Skeletal muscle satellite cell (primary cell): ENCODE measurements at regions not wholly inside any gene's neighbourhood (a gene's known extent, or its start where the extent isn't known, plus 50 kb on each side); places are given as distances from the start of the nearest gene placed in this dataset.

Source experiments
- H3K27me3 ChIP-seq: 2 replicates; pipeline ENCODE4 v1.7.0; 2013; ENCODE audit warnings: low read length; ENCODE audit not compliant: control insufficient read depth, insufficient read depth
- H3K36me3 ChIP-seq: 2 replicates; pipeline ENCODE4 v1.7.0; 2013; ENCODE audit warnings: mild to moderate bottlenecking, control low read depth, low read length; ENCODE audit not compliant: insufficient read depth
- H3K4me1 ChIP-seq: 2 replicates; pipeline ENCODE4 v1.7.0; 2013; ENCODE audit warnings: low read length; ENCODE audit not compliant: control insufficient read depth, insufficient read depth
- H3K4me2 ChIP-seq: 2 replicates; pipeline ENCODE4 v1.7.0; 2013; ENCODE audit warnings: mild to moderate bottlenecking, low read length
- H3K4me3 ChIP-seq: 2 replicates; pipeline ENCODE4 v1.7.0; 2013; ENCODE audit warnings: low read length
- H3K9ac ChIP-seq: 2 replicates; pipeline ENCODE4 v1.7.0; 2013; ENCODE audit warnings: mild to moderate bottlenecking, low read depth, low read length, moderate library complexity
- H3K9me3 ChIP-seq: replicated peaks from 2 replicates; pipeline ENCODE4 v1.7.0; 2013; ENCODE audit warnings: mild to moderate bottlenecking, control low read depth, low read length

DNA sequence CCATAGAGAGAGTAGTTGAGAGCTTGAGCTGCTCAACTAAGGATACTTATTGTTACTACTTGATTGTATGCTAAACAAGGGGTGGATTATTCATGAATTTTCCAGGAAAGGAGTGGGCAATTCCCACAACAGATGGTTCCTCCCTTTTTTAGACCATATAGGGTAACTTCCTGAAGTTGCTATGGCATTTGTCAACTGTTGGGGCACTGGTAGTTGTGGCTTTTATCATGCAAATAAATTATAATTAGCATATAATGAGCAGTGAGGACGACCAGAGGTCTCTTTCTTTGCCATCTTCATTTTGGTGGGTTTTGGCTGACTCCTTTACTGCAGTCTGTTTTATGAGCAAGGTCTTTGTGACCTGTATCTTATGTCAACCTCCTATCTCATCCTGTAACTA is 1403.5 kb upstream of the PABPC4L start:
- Histone ChIP-seq H3K4me1 (no peaks in the 10 kb centered on the region), H3K27me3 (no peaks in the 10 kb centered on the region)

DNA sequence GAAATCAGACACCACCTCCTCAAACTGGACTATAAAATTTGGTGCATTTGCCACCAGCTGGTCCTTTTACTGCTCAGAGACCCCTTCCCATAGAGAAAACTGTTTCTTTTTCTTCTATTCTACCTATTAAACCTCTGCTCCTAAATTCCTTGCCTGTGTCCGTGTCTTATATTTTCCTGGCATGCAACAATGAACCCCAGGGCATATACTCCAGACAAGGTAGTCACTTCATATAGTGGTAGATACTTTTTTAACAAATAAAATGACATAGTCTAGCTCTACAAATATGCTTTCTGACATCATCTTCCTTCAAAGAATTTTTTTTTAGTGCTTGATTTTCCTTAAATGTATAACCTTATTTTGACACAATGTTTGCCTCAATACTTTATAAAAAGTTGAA is 1402.9 kb upstream of the PABPC4L start:
- Histone ChIP-seq H3K4me3 (no peak overlapping the region), H3K36me3 (no peaks in the 10 kb centered on the region), H3K27me3 (no peaks in the 10 kb centered on the region), H3K4me1 (no peaks in the 10 kb centered on the region), H3K4me2 (no peak overlapping the region), H3K9me3 (no peaks in the 10 kb centered on the region), H3K9ac (no peak overlapping the region)

More for the DNA sequence above, 1403.5 kb upstream of the PABPC4L start:
- Histone ChIP-seq H3K4me2 (no peak overlapping the region), H3K9ac (no peak overlapping the region), H3K9me3 (no peaks in the 10 kb centered on the region), H3K36me3 (no peaks in the 10 kb centered on the region), H3K4me3 (no peak overlapping the region)

DNA sequence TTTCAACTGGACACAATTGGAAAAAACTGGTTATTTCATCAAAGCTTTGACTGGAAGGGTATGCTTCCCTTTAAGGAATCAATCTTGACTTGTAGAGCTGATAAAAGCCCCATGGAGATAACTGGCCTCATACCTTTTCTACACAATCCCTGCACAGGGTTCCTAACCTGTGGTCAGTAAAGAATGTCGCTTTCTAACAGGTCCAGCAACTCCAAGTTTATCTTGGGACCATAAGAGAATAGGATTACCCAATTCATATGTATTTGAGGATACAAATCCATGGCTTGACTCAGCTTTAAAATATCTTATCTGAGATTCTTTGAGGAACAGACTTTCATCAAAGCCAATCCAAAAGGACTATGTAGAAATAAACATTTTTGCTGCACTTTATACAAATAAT is 1399.8 kb upstream of the PABPC4L start:
- Histone ChIP-seq H3K36me3 (no peaks in the 10 kb centered on the region), H3K9ac (no peak overlapping the region), H3K4me1 (no peaks in the 10 kb centered on the region), H3K9me3 (no peaks in the 10 kb centered on the region), H3K4me3 (no peak overlapping the region), H3K4me2 (no peak overlapping the region), H3K27me3 (no peaks in the 10 kb centered on the region)

- Histone ChIP-seq H3K4me3 (no peak overlapping the region), H3K4me1 (no peaks in the 10 kb centered on the region), H3K9me3 (no peaks in the 10 kb centered on the region), H3K9ac (no peak overlapping the region), H3K4me2 (no peak overlapping the region), H3K27me3 (no peaks in the 10 kb centered on the region), H3K36me3 (no peaks in the 10 kb centered on the region)
Observed at GRCh38 chr4:135598151-135598550, 1396.6 kb upstream of the PABPC4L start.

GRCh38 chr4:135594521-135594920 is 1392.9 kb upstream of the PABPC4L start:
- Histone ChIP-seq H3K36me3 (no peaks in the 10 kb centered on the region), H3K9me3 (no peaks in the 10 kb centered on the region), H3K4me2 (no peak overlapping the region), H3K27me3 (no peaks in the 10 kb centered on the region), H3K9ac (no peak overlapping the region), H3K4me1 (no peaks in the 10 kb centered on the region), H3K4me3 (no peak overlapping the region)

DNA sequence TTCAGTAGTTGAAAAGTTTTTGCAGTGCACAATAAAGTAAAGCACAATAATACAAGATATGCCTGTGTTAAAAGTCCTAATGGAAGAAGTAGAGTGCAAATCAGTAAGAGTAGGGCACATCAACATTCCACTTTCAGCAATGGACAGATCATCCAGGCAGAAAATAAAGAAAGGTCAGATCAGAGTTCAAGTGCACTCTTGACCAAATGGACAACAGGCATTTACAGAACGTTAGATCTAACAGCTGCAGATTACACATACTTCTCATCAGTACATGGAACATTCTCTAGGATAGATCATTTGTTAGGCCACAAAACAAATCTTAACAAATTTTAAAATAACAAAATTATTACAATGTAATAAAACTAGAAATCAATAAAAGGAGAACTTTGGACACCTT is 1373.5 kb upstream of the PABPC4L start:
- H3K4me2 ChIP-seq, result no peak overlapping the region
- H3K9me3 ChIP-seq, result no peaks in the 10 kb centered on the region
- no peaks in the 10 kb centered on the region for H3K27me3 ChIP-seq
- no peak overlapping the region for H3K9ac ChIP-seq
- H3K4me3 ChIP-seq, result no peak overlapping the region
- no peaks in the 10 kb centered on the region for H3K36me3 ChIP-seq
- no peaks in the 10 kb centered on the region for H3K4me1 ChIP-seq

GRCh38 chr4:135573251-135573650 is 1371.7 kb upstream of the PABPC4L start:
- Histone ChIP-seq H3K9ac (no peak overlapping the region), H3K4me2 (no peak overlapping the region), H3K9me3 (no peaks in the 10 kb centered on the region), H3K27me3 (no peaks in the 10 kb centered on the region), H3K4me3 (no peak overlapping the region), H3K4me1 (no peaks in the 10 kb centered on the region), H3K36me3 (no peaks in the 10 kb centered on the region)

GRCh38 chr4:135564090-135564489 is 1362.5 kb upstream of the PABPC4L start:
- Histone ChIP-seq H3K9ac (no peak overlapping the region), H3K4me1 (no peaks in the 10 kb centered on the region), H3K27me3 (no peaks in the 10 kb centered on the region), H3K4me3 (no peak overlapping the region), H3K9me3 (no peaks in the 10 kb centered on the region), H3K4me2 (no peak overlapping the region), H3K36me3 (no peaks in the 10 kb centered on the region)

DNA sequence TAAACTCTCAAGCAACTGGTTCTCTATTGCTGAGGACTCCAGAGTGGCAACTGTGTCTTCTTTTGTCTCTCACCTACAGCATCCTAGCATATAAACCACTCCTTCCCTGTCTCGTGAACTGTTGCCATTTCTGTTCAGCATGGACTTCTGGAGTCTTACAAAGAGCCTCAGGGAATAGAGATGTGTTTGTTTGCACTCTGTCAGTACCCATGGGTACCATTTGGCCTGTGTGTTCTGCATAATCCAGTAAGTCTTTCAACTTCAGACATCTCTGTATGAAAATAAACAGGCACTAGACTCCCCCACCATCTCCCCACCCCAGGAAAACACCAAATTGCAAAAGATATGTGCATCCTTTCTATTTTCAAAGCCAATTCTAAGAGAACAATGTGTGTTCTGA is 1351.6 kb upstream of the PABPC4L start:
- Histone ChIP-seq H3K27me3 (no peaks in the 10 kb centered on the region), H3K9ac (no peak overlapping the region), H3K4me2 (no peak overlapping the region), H3K9me3 (no peaks in the 10 kb centered on the region), H3K36me3 (no peaks in the 10 kb centered on the region), H3K4me1 (no peaks in the 10 kb centered on the region), H3K4me3 (no peak overlapping the region)

GRCh38 chr4:135552131-135552530 is 1350.5 kb upstream of the PABPC4L start:
- Histone ChIP-seq H3K9ac (no peak overlapping the region), H3K9me3 (no peaks in the 10 kb centered on the region), H3K36me3 (no peaks in the 10 kb centered on the region), H3K27me3 (no peaks in the 10 kb centered on the region), H3K4me2 (no peak overlapping the region), H3K4me3 (no peak overlapping the region), H3K4me1 (no peaks in the 10 kb centered on the region)

DNA sequence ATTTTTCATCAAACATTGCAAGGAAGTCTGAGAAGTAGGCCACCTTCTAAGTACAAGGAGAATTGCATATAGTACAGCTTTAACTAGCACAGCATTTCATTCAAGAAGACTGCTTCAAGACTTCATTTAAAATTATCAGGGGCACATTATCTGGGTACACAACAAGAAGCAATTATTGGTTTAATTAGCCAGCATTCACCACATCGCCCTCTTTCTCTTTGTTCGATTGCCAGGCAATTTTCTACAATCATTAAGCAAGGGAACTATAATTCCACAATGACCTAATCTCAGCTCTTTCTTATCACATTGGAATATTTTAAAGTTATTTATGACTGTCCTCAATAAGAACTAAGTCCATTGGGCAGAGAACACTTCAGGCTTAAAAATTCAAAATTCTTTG is 1347.1 kb upstream of the PABPC4L start:
- no peaks in the 10 kb centered on the region for H3K36me3 ChIP-seq
- H3K4me3 ChIP-seq, result no peak overlapping the region
- no peak overlapping the region for H3K9ac ChIP-seq
- no peaks in the 10 kb centered on the region for H3K27me3 ChIP-seq
- no peaks in the 10 kb centered on the region for H3K9me3 ChIP-seq
- H3K4me1 ChIP-seq, result no peaks in the 10 kb centered on the region
- no peak overlapping the region for H3K4me2 ChIP-seq

DNA sequence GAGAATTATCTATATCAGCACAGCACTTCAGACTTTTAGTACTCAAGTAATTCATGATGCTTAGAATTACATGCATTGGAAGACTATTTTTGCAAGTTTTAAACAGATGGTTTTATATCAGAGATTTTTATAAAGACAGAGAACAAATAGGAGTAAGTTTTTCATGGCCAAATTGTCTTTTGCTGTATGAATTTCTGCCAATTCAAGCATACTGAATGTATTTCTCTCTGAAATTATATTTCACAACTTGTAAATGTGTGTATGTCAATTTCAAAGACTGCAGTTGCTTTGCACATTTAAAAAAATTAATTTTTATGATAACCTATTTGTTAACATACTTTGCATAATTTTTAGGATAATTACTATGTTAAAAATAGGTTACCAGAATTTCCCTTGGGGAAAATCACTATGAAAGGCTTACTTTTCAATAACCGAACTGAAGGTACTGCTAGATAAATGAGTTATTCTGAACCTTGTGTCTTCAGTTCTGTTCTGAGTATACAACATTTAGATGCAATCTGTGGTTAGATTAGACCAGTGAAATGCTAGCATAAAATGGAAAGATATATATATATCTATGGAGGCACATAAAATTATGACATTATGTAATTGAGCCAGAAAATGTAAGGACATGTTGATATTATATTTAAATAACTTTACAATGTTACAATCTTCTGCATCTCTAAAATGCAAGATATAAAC is 1344.2 kb upstream of the PABPC4L start:
- H3K4me1 ChIP-seq, result no peaks in the 10 kb centered on the region
- H3K27me3 ChIP-seq, result no peaks in the 10 kb centered on the region
- no peaks in the 10 kb centered on the region for H3K9me3 ChIP-seq
- no peaks in the 10 kb centered on the region for H3K36me3 ChIP-seq
- H3K4me2 ChIP-seq, result no peak overlapping the region
- no peak overlapping the region for H3K4me3 ChIP-seq
- H3K9ac ChIP-seq, result no peak overlapping the region
